Activated CD8-positive, alpha-beta T cell treated with anti-CD3 and anti-CD28 coated beads for 36 hours (primary cell): ENCODE measurements at regions not wholly inside any gene's neighbourhood (a gene's known extent, or its start where the extent isn't known, plus 50 kb on each side); places are given as distances from the start of the nearest gene placed in this dataset.

Experiments
- ATAC-seq: fragments of 200-7000 bp; cut with Tn5 transposase; one replicate; pipeline ENCODE4 v1.10.0; 2021; ENCODE audit warnings: mild to moderate bottlenecking, moderate library complexity
- CTCF ChIA-PET: fragments of 350-600 bp; sonication (Branson Sonifier 250); formaldehyde crosslinking; loops from one replicate; lab custom pipeline; 2021; ENCODE audit warnings: antibody characterized with exemption; lab: Charles Lee
- POLR2A ChIA-PET: fragments of 350-600 bp; sonication (Branson Sonifier 250); formaldehyde crosslinking; loops from one replicate; lab custom pipeline; 2021; ENCODE audit warnings: antibody characterized with exemption; lab: Charles Lee
- DNase-seq: peaks from one replicate; pipeline ENCODE4 v3.0.0-alpha.2; 2020
- H3K27ac Mint-ChIP-seq: one replicate; pipeline ENCODE4 v1.8.0; 2021; ENCODE audit warnings: mild to moderate bottlenecking, mixed read lengths
- H3K27me3 Mint-ChIP-seq: one replicate; pipeline ENCODE4 v1.8.0; 2021; ENCODE audit warnings: mixed read lengths
- H3K36me3 Mint-ChIP-seq: one replicate; pipeline ENCODE4 v1.8.0; 2021; ENCODE audit warnings: low read depth, mixed read lengths
- H3K4me1 Mint-ChIP-seq: one replicate; pipeline ENCODE4 v1.8.0; 2021; ENCODE audit warnings: low read depth, mixed read lengths
- H3K4me3 Mint-ChIP-seq: one replicate; pipeline ENCODE4 v1.8.0; 2021; ENCODE audit warnings: mild to moderate bottlenecking, moderate library complexity, mixed read lengths
- H3K9me3 Mint-ChIP-seq: one replicate; pipeline ENCODE4 v1.8.0; 2021; ENCODE audit warnings: mixed read lengths
- CTCF ChIP-seq: fragments of 200-600 bp; IDR thresholded peaks from one replicate; pipeline ENCODE4 v1.8.0; 2022; ENCODE audit warnings: antibody characterized with exemption, mild to moderate bottlenecking
- intact Hi-C: fragments of 100-400 bp; cut with micrococcal nuclease; formaldehyde crosslinking; loops from one replicate; pipeline ENCODE4 v1.10.0; 2022

- no peak for TF ChIP-seq CTCF
- ChIA-PET CTCF (no interaction called here), POLR2A (no interaction called here)
- no peak for DNase-seq
- Mint-ChIP-seq H3K4me3 (no peak overlapping the region), H3K27ac (no peak overlapping the region), H3K9me3 (peaks cover 2% of the 10 kb centered on the region), H3K36me3 (no peaks in the 10 kb centered on the region), H3K27me3 (no peaks in the 10 kb centered on the region), H3K4me1 (no peaks in the 10 kb centered on the region)
- ATAC-seq = no peak
- intact Hi-C loops = no loop called here
Measured at GRCh38 chr11:22065472-22065871, 127.4 kb upstream of the ANO5 start.

- Mint-ChIP-seq H3K27me3 (no peaks in the 10 kb centered on the region), H3K4me3 (no peak overlapping the region), H3K27ac (no peak overlapping the region), H3K9me3 (peaks cover 6% of the 10 kb centered on the region), H3K4me1 (no peaks in the 10 kb centered on the region), H3K36me3 (no peaks in the 10 kb centered on the region)
- no peak for DNase-seq
- no peak for ATAC-seq
- intact Hi-C loops = no loop called here
- no peak for TF ChIP-seq CTCF
- ChIA-PET POLR2A (no interaction called here), CTCF (no interaction called here)
Measured at GRCh38 chr11:22069844-22070243, 123.0 kb upstream of the ANO5 start.

GRCh38 chr11:22076271-22076930 lies 116.5 kb upstream of the ANO5 start:
- Mint-ChIP-seq H3K4me3 (no peak overlapping the region), H3K27ac (no peak overlapping the region)
- ATAC-seq = no peak

GRCh38 chr11:22078063-22078462 lies 114.8 kb upstream of the ANO5 start:
- no peak overlapping the region for H3K27ac Mint-ChIP-seq
- DNase-seq (no peak), ATAC-seq (no peak)
- no peaks in the 10 kb centered on the region for H3K36me3 Mint-ChIP-seq
- peaks cover 4% of the 10 kb centered on the region for H3K9me3 Mint-ChIP-seq
- no peak overlapping the region for H3K4me3 Mint-ChIP-seq
- H3K4me1 Mint-ChIP-seq = no peaks in the 10 kb centered on the region
- no peaks in the 10 kb centered on the region for H3K27me3 Mint-ChIP-seq
- TF ChIP-seq CTCF = no peak
- intact Hi-C loops = no loop called here
- ChIA-PET POLR2A (no interaction called here), CTCF (no interaction called here)

More at GRCh38 chr11:22076271-22076930, 116.5 kb upstream of the ANO5 start:
- Mint-ChIP-seq H3K27me3 (no peaks in the 10 kb centered on the region), H3K9me3 (peaks cover 4% of the 10 kb centered on the region), H3K36me3 (no peaks in the 10 kb centered on the region), H3K4me1 (no peaks in the 10 kb centered on the region)
- TF ChIP-seq CTCF = no peak
- intact Hi-C loops = no loop called here
- DNase-seq = no peak
- POLR2A ChIA-PET = no interaction called here
- CTCF ChIA-PET = no interaction called here

GRCh38 chr11:22079133-22079872 lies 113.6 kb upstream of the ANO5 start:
- H3K4me1 Mint-ChIP-seq = no peaks in the 10 kb centered on the region
- no peak for TF ChIP-seq CTCF
- CTCF ChIA-PET = no interaction called here
- DNase-seq (no peak), ATAC-seq (no peak)
- POLR2A ChIA-PET = no interaction called here
- H3K27ac Mint-ChIP-seq = no peak overlapping the region
- no peaks in the 10 kb centered on the region for H3K27me3 Mint-ChIP-seq
- H3K4me3 Mint-ChIP-seq = no peak overlapping the region
- H3K36me3 Mint-ChIP-seq = no peaks in the 10 kb centered on the region
- H3K9me3 Mint-ChIP-seq = peaks cover 3% of the 10 kb centered on the region
- intact Hi-C loops = no loop called here
